H9 (cell line): ENCODE measurements at regions not wholly inside any gene's neighbourhood (a gene's known extent, or its start where the extent isn't known, plus 50 kb on each side); places are given as distances from the start of the nearest gene placed in this dataset.

Experiments used
- DNase-seq: peaks from one replicate; pipeline ENCODE4 v3.0.0-alpha.2; 2017
- H2AFZ ChIP-seq: one replicate; pipeline ENCODE4 v1.6.1; 2013; ENCODE audit warnings: mild to moderate bottlenecking, low read length, control low read depth, moderate library complexity
- H2AK5ac ChIP-seq: 2 replicates; pipeline ENCODE4 v1.6.1; 2013; ENCODE audit warnings: low read length, control low read depth, mixed read lengths; ENCODE audit not compliant: insufficient read length
- H2BK120ac ChIP-seq: one replicate; pipeline ENCODE4 v1.6.1; 2013; ENCODE audit warnings: low read depth, mild to moderate bottlenecking, low read length, control low read depth, inconsistent platforms; ENCODE audit not compliant: poor library complexity, severe bottlenecking
- H2BK12ac ChIP-seq: 2 replicates; pipeline ENCODE4 v1.6.1; 2013; ENCODE audit warnings: low read length, control low read depth, mixed read lengths, low read depth; ENCODE audit not compliant: insufficient read length
- H2BK15ac ChIP-seq: 2 replicates; pipeline ENCODE4 v1.6.1; 2013; ENCODE audit warnings: low read depth, low read length, control low read depth
- H2BK20ac ChIP-seq: one replicate; pipeline ENCODE4 v1.6.1; 2013; ENCODE audit warnings: low read depth, mild to moderate bottlenecking, low read length, control low read depth, inconsistent platforms; ENCODE audit not compliant: poor library complexity, severe bottlenecking
- H2BK5ac ChIP-seq: 2 replicates; pipeline ENCODE4 v1.6.1; 2013; ENCODE audit warnings: low read length, control low read depth, mixed read lengths; ENCODE audit not compliant: insufficient read length
- H3K14ac ChIP-seq: 2 replicates; pipeline ENCODE4 v1.6.1; 2013; ENCODE audit warnings: low read length, control low read depth; ENCODE audit not compliant: insufficient read depth
- H3K18ac ChIP-seq: 2 replicates; pipeline ENCODE4 v1.6.1; 2013; ENCODE audit warnings: low read depth, mild to moderate bottlenecking, mixed read lengths, low read length, control low read depth; ENCODE audit not compliant: insufficient read length
- H3K23ac ChIP-seq: 2 replicates; pipeline ENCODE4 v1.6.1; 2013; ENCODE audit warnings: low read length, control low read depth, mixed read lengths, low read depth; ENCODE audit not compliant: insufficient read length
- H3K23me2 ChIP-seq: 2 replicates; pipeline ENCODE4 v1.6.1; 2013; ENCODE audit warnings: low read depth, mild to moderate bottlenecking, mixed read lengths, low read length, control low read depth; ENCODE audit not compliant: insufficient read length, poor library complexity, severe bottlenecking
- H3K27ac ChIP-seq: 2 replicates; pipeline ENCODE4 v1.5.1; 2013; ENCODE audit warnings: low read length, control low read depth, mixed read lengths, low read depth; ENCODE audit not compliant: insufficient read length
- H3K27me3 ChIP-seq: 2 replicates; pipeline ENCODE4 v1.6.1; 2013; ENCODE audit warnings: low read length, control low read depth, inconsistent platforms; ENCODE audit not compliant: insufficient read depth
- H3K4ac ChIP-seq: 2 replicates; pipeline ENCODE4 v1.6.1; 2013; ENCODE audit warnings: low read depth, mild to moderate bottlenecking, control low read depth, inconsistent platforms, low read length, moderate library complexity
- H3K4me1 ChIP-seq: 2 replicates; pipeline ENCODE4 v1.6.1; 2013; ENCODE audit warnings: low read length, control low read depth, inconsistent platforms; ENCODE audit not compliant: insufficient read depth
- H3K4me2 ChIP-seq: 2 replicates; pipeline ENCODE4 v1.6.1; 2013; ENCODE audit warnings: low read length, control low read depth, mixed read lengths; ENCODE audit not compliant: insufficient read length, insufficient read depth
- H3K56ac ChIP-seq: 2 replicates; pipeline ENCODE4 v1.6.1; 2013; ENCODE audit warnings: low read depth, mild to moderate bottlenecking, mixed read lengths, low read length, control low read depth; ENCODE audit not compliant: insufficient read length
- H3K79me1 ChIP-seq: 2 replicates; pipeline ENCODE4 v1.6.1; 2013; ENCODE audit warnings: low read depth, mild to moderate bottlenecking, moderate library complexity, low read length, control low read depth, inconsistent platforms; ENCODE audit not compliant: insufficient read depth, poor library complexity, severe bottlenecking
- H3K79me2 ChIP-seq: 2 replicates; pipeline ENCODE4 v1.6.1; 2013; ENCODE audit warnings: low read length, control low read depth, inconsistent platforms; ENCODE audit not compliant: insufficient read depth
- H3K9ac ChIP-seq: 2 replicates; pipeline ENCODE4 v1.6.1; 2013; ENCODE audit warnings: low read length, control low read depth, mixed read lengths; ENCODE audit not compliant: insufficient read length; ENCODE audit errors: extremely low read depth
- H3K9me3 ChIP-seq: one replicate; pipeline ENCODE4 v1.6.1; 2013; ENCODE audit warnings: low read depth, low read length, inconsistent platforms; ENCODE audit not compliant: control insufficient read depth
- H3T11ph ChIP-seq: one replicate; pipeline ENCODE4 v1.6.1; 2013; ENCODE audit warnings: mild to moderate bottlenecking, low read length, control low read depth, inconsistent platforms
- H4K20me1 ChIP-seq: one replicate; pipeline ENCODE4 v1.6.1; 2013; ENCODE audit not compliant: control insufficient read depth, insufficient read length, insufficient read depth
- H4K5ac ChIP-seq: 2 replicates; pipeline ENCODE4 v1.6.1; 2013; ENCODE audit warnings: low read depth, mild to moderate bottlenecking, mixed read lengths, low read length, control low read depth; ENCODE audit not compliant: insufficient read length
- H4K8ac ChIP-seq: replicated peaks from 2 replicates; pipeline ENCODE4 v1.6.1; 2013; ENCODE audit warnings: low read length, control low read depth, mixed read lengths, low read depth; ENCODE audit not compliant: insufficient read length
- H4K91ac ChIP-seq: 2 replicates; pipeline ENCODE4 v1.6.1; 2013; ENCODE audit warnings: low read depth, mild to moderate bottlenecking, moderate library complexity, mixed read lengths, low read length, control low read depth; ENCODE audit not compliant: insufficient read length
- H3K27ac Mint-ChIP-seq, 3 experiments: 2 replicates in 2 of 3; 3 replicates in 1 of 3; pipeline ENCODE4 v1.8.0; 2020 to 2021; ENCODE audit warnings: mixed read lengths in 3 of 3, mild to moderate bottlenecking in 1 of 3, moderate library complexity in 1 of 3
- H3K27me3 Mint-ChIP-seq: 2 replicates; pipeline ENCODE4 v1.8.0; 2021; ENCODE audit warnings: low read depth, mild to moderate bottlenecking, moderate library complexity, mixed read lengths
- H3K36me3 Mint-ChIP-seq, 3 experiments: 2 replicates in 2 of 3; 3 replicates in 1 of 3; pipeline ENCODE4 v1.8.0; 2020 to 2021; ENCODE audit warnings: low read depth in 3 of 3, mixed read lengths in 3 of 3; ENCODE audit not compliant: insufficient read depth in 1 of 3
- H3K4me1 Mint-ChIP-seq, 2 experiments: 2 replicates each; pipeline ENCODE4 v1.8.0; 2020; ENCODE audit warnings: mixed read lengths in 2 of 2
- H3K4me3 Mint-ChIP-seq, 2 experiments: 2 replicates in 1 of 2; 3 replicates in 1 of 2; pipeline ENCODE4 v1.8.0; 2020 to 2021; ENCODE audit warnings: mild to moderate bottlenecking in 2 of 2, mixed read lengths in 2 of 2, moderate library complexity in 1 of 2
- H3K9me3 Mint-ChIP-seq, 2 experiments: 2 replicates in 1 of 2; 3 replicates in 1 of 2; pipeline ENCODE4 v1.8.0; 2020; ENCODE audit warnings: mild to moderate bottlenecking in 2 of 2, mixed read lengths in 2 of 2, moderate library complexity in 1 of 2
- CTCF ChIP-seq: fragments of 200-600 bp; sonication (generic); conservative IDR thresholded peaks from 3 replicates; pipeline ENCODE4 v1.8.0; 2021; ENCODE audit warnings: antibody characterized with exemption, mild to moderate bottlenecking
- WGBS: extraction: QIAGEN DNeasy Blood & Tissue Kit; methylation state at CpG from one replicate; pipeline ENCODE4 v1.1.7; 2013; ENCODE audit warnings: missing lambda C conversion rate, low lambda C conversion rate, mixed read lengths; ENCODE audit not compliant: insufficient read length; ENCODE audit errors: extremely low coverage; 5-methylcytosine and 5-hydroxymethylcytosine counted together

GRCh38 chr14:95465936-95466335 lies 50.5 kb downstream of the SYNE3 start:
- Histone ChIP-seq H3K14ac (no peak overlapping the region), H4K20me1 (no peaks in the 10 kb centered on the region), H4K8ac (no peak overlapping the region), H3K27me3 (no peaks in the 10 kb centered on the region; the same call in 1 of the 2 replicates), H3K56ac (no peak overlapping the region), H3K4me1 (no peaks in the 10 kb centered on the region; the same call in 1 of the 2 replicates), H3K23ac (no peak overlapping the region), H2BK5ac (no peak overlapping the region), H3K9ac (no peak overlapping the region), H4K91ac (no peak overlapping the region), H3T11ph (no peak overlapping the region), H2BK12ac (no peak overlapping the region), H2BK20ac (no peak overlapping the region), H3K9me3 (no peaks in the 10 kb centered on the region), H2BK15ac (no peak overlapping the region), H2BK120ac (no peak overlapping the region), H3K79me2 (no peaks in the 10 kb centered on the region), H3K79me1 (no peaks in the 10 kb centered on the region), H3K27ac (no peak overlapping the region), H3K18ac (no peak overlapping the region), H4K5ac (no peak overlapping the region), H3K4me2 (no peak overlapping the region), H3K4ac (no peak overlapping the region), H2AK5ac (no peak overlapping the region), H3K23me2 (no peaks in the 10 kb centered on the region), H2AFZ (no peak overlapping the region)
- no peak for TF ChIP-seq CTCF
- no peak for DNase-seq
- no peaks in the 10 kb centered on the region for H3K36me3 Mint-ChIP-seq
- H3K9me3 Mint-ChIP-seq = no peaks in the 10 kb centered on the region
- H3K27me3 Mint-ChIP-seq = peaks cover 25% of the 10 kb centered on the region
- H3K4me1 Mint-ChIP-seq = peaks cover 15 to 20% of the 10 kb centered on the region in 2 experiments
- H3K27ac Mint-ChIP-seq = no peak overlapping the region
- no peak overlapping the region for H3K4me3 Mint-ChIP-seq
- WGBS = no CpG with 5 or more reads among the region's 15 CpGs
